Heart right ventricle (tissue), 16 donors: ENCODE measurements at regions not wholly inside any gene's neighbourhood (a gene's known extent, or its start where the extent isn't known, plus 50 kb on each side); places are given as distances from the start of the nearest gene placed in this dataset.

Experiments used
- ATAC-seq, 8 donors: fragments of 200-7000 bp; cut with Tn5 transposase; one replicate each; pipeline ENCODE4 v1.9.1; 2020; ENCODE audit warnings: mild to moderate bottlenecking in 8 of 8, moderate library complexity in 8 of 8, moderate number of reproducible peaks in 1 of 8
- DNase-seq, 2 donors: peaks; one replicate each; pipeline ENCODE4 v3.0.0-alpha.2; 2020
- H3K27ac ChIP-seq, 10 donors: fragments of 200-600 bp; sonication (generic) in 2 of 10; one replicate each; pipeline versions ENCODE4 v1.5.0 to v1.8.0; 2020 to 2022; ENCODE audit warnings: mild to moderate bottlenecking in 3 of 10
- H3K27me3 ChIP-seq, 7 donors: fragments of 200-600 bp; one replicate each; pipeline ENCODE4 v1.8.0; 2021 to 2022; ENCODE audit warnings: mild to moderate bottlenecking in 2 of 7
- H3K36me3 ChIP-seq, 9 donors: fragments of 200-600 bp; sonication (generic) in 1 of 9; one replicate each; pipeline versions ENCODE4 v1.5.0 to v1.8.0; 2020 to 2022; ENCODE audit warnings: mild to moderate bottlenecking in 2 of 9
- H3K4me1 ChIP-seq, 9 donors: fragments of 200-600 bp; sonication (generic) in 1 of 9; one replicate each; pipeline versions ENCODE4 v1.5.0 to v1.8.0; 2020 to 2022; ENCODE audit warnings: mild to moderate bottlenecking in 4 of 9
- H3K4me3 ChIP-seq, 10 donors: fragments of 200-600 bp; sonication (generic) in 2 of 10; one replicate each; pipeline versions ENCODE4 v1.5.0 to v1.8.0; 2020 to 2022; ENCODE audit warnings: mild to moderate bottlenecking in 7 of 10, moderate library complexity in 2 of 10
- H3K9me3 ChIP-seq, 11 donors: fragments of 200-600 bp in 10 of 11; sonication (generic) in 2 of 11; one replicate each; pipeline versions ENCODE4 v1.5.0 to v1.8.0; 2013 to 2022; ENCODE audit warnings: mild to moderate bottlenecking in 2 of 11, control low read depth in 1 of 11, moderate library complexity in 1 of 11
- CTCF ChIP-seq, 9 donors: fragments of 200-600 bp; sonication (generic) in 2 of 9; IDR thresholded peaks; one replicate each; pipeline versions ENCODE4 v1.5.0 to v1.8.0; 2021 to 2022; ENCODE audit warnings: antibody characterized with exemption in 9 of 9, mild to moderate bottlenecking in 5 of 9, moderate library complexity in 1 of 9
- WGBS, 2 donors: extraction: QIAGEN DNeasy Blood & Tissue Kit; methylation state at CpG; one replicate each; pipeline ENCODE4 v1.1.7; 2013; ENCODE audit warnings: inconsistent platforms in 1 of 2; 5-methylcytosine and 5-hydroxymethylcytosine counted together
- intact Hi-C, 10 donors: fragments of 100-400 bp; cut with DNase I; formaldehyde crosslinking; loops; one replicate each; pipeline versions ENCODE4 v1.11.1 to v1.14.2; 2022
- donor health status: Arrhythmogenic right ventricular cardiomyopathy.
- donor health status: ischemic (EF 13 %, LVEDD 7.1; RV severe dilation, severe dysfunction).
- donor health status: healthy with polysubstance abuse.
- donor health status: DM: no; HTN: yes; CAD: no.
- donor health status: DM: no; HTN: no; CAD: no.
- donor health status: ischemic (EF 25% LVEDD 6.9; RV normal size, moderate dysfunction).
- donor health status: ischemic (EF 25% LVEDD 5.7; RV mildly dilated, moderate dysfunction).
- donor health status: healthy.
- donor health status: DM: yes; HTN: yes; CAD: no.
- donor health status: Ischemic cardiomyopathy.
- donor health status: ischemic (EF 35%, LVEDD 5.7; RV mildly dilated, moderate dysfunction).
- donor health status: nonischemic (EF 11% LVEDD 7.7; RV severe dilation, severe dysfunction).
- donor health status: DM: yes; HTN: yes; CAD: no.
- donor health status: PGD.
- donor health status: ischemic (EF 29% LVEDD 5.4; RV normal size, mild dysfunction).
- donor health status: nonischemic (EF 23%, LVEDD 6.1; RV moderate dilation, normal function).

GRCh38 chr3:117252651-117253050 lies 543.1 kb downstream of the TUSC7 start:
- Histone ChIP-seq H3K9me3 (no peaks in the 10 kb centered on the region), H3K27ac (no peak overlapping the region), H3K36me3 (no peaks in the 10 kb centered on the region), H3K4me3 (no peak overlapping the region), H3K27me3 (peaks cover 0 to 3% (median 0%) of the 10 kb centered on the region in 7 donors), H3K4me1 (no peaks in the 10 kb centered on the region)
- no peak for DNase-seq
- TF ChIP-seq CTCF (IDR thresholded peaks at IDR 0.05): no peak
- intact Hi-C loops: no loop called here
- ATAC-seq: no peak

- 89 to 93% methylated on average over 2 of the region's 2 CpGs for WGBS, 2 donors
- H3K36me3 ChIP-seq: no peaks in the 10 kb centered on the region
- H3K27me3 ChIP-seq: peaks cover 0 to 3% (median 0%) of the 10 kb centered on the region in 7 donors
- no peak overlapping the region for H3K4me3 ChIP-seq
- TF ChIP-seq CTCF (IDR thresholded peaks at IDR 0.05): no peak
- DNase-seq: no peak
- H3K9me3 ChIP-seq: no peaks in the 10 kb centered on the region
- intact Hi-C loops: no loop called here
- H3K4me1 ChIP-seq: no peaks in the 10 kb centered on the region
- ATAC-seq: no peak
- H3K27ac ChIP-seq: no peak overlapping the region
Measured at GRCh38 chr3:117253636-117254035, 544.1 kb downstream of the TUSC7 start.

- Histone ChIP-seq H3K27ac (no peak overlapping the region), H3K9me3 (no peaks in the 10 kb centered on the region), H3K27me3 (peaks cover 0 to 3% (median 0%) of the 10 kb centered on the region in 7 donors), H3K36me3 (no peaks in the 10 kb centered on the region), H3K4me1 (no peaks in the 10 kb centered on the region), H3K4me3 (no peak overlapping the region)
- WGBS, 2 donors: 79 to 82% methylated on average over 3 of the region's 3 CpGs
- TF ChIP-seq CTCF (IDR thresholded peaks at IDR 0.05): no peak
- ATAC-seq (no peak), DNase-seq (no peak)
- intact Hi-C loops: no loop called here
Measured at GRCh38 chr3:117254985-117255384, 545.4 kb downstream of the TUSC7 start.

- TF ChIP-seq CTCF (IDR thresholded peaks at IDR 0.05): no peak
- no peaks in the 10 kb centered on the region for H3K27me3 ChIP-seq
- H3K36me3 ChIP-seq: no peaks in the 10 kb centered on the region
- H3K27ac ChIP-seq: no peak overlapping the region
- no peaks in the 10 kb centered on the region for H3K4me1 ChIP-seq
- intact Hi-C loops: no loop called here
- H3K4me3 ChIP-seq: no peak overlapping the region
- no peak for ATAC-seq
- 95 to 98% methylated on average over 1 of the region's 1 CpG for WGBS, 2 donors
- H3K9me3 ChIP-seq: no peaks in the 10 kb centered on the region
- no peak for DNase-seq
Measured at GRCh38 chr3:117255736-117256135, 546.2 kb downstream of the TUSC7 start.

- Histone ChIP-seq H3K9me3 (no peaks in the 10 kb centered on the region), H3K27ac (no peak overlapping the region), H3K4me1 (no peaks in the 10 kb centered on the region), H3K4me3 (no peak overlapping the region), H3K36me3 (no peaks in the 10 kb centered on the region), H3K27me3 (no peaks in the 10 kb centered on the region)
- DNase-seq (no peak), ATAC-seq (no peak)
- intact Hi-C loops: no loop called here
- 17 to 46% methylated on average over 2 of the region's 2 CpGs for WGBS, 2 donors
- no peak for TF ChIP-seq CTCF (IDR thresholded peaks at IDR 0.05)
Measured at GRCh38 chr3:117261983-117262421, 552.4 kb downstream of the TUSC7 start.
